AG09319 (cell line): ENCODE measurements at regions not wholly inside any gene's neighbourhood (a gene's known extent, or its start where the extent isn't known, plus 50 kb on each side); places are given as distances from the start of the nearest gene placed in this dataset.
A peak's percentile ranks its signal among the peaks of the same experiment; 100 is the strongest.

Experiments
- DNase-seq: peaks from one replicate; pipeline ENCODE4 v3.0.0-alpha.2; 2010; ENCODE audit warnings: low read depth; ENCODE audit errors: extremely low read depth
- CTCF ChIP-seq: IDR thresholded peaks from 2 replicates; pipeline ENCODE4 v1.5.1; 2011; ENCODE audit warnings: low read depth, mild to moderate bottlenecking, inconsistent platforms, low read length, moderate library complexity

GRCh38 chr7:131717181-131717580 is 160.8 kb upstream of the PODXL start:
- TF ChIP-seq CTCF: no peak
- DNase-seq: no peak

DNA sequence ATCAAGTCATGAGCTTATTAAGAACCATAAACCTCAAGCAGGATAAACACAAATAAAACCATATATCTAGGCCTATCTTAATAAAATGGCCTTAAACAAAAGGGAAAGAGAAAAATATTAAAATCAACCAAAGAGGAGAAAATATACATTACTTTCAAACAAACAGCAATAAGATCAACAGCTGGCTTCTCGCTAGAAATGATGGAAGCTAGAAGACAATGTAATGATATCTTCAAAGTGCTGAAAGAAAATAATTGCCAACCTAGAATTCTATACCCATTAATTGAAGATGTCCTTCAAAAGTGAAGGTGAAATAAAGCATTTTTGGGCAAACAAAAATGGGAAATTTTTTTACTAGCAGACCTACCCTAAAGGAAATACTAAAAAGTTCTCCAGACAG is 142.9 kb upstream of the PODXL start:
- DNase-seq: no peak
- TF ChIP-seq CTCF: no peak

DNA sequence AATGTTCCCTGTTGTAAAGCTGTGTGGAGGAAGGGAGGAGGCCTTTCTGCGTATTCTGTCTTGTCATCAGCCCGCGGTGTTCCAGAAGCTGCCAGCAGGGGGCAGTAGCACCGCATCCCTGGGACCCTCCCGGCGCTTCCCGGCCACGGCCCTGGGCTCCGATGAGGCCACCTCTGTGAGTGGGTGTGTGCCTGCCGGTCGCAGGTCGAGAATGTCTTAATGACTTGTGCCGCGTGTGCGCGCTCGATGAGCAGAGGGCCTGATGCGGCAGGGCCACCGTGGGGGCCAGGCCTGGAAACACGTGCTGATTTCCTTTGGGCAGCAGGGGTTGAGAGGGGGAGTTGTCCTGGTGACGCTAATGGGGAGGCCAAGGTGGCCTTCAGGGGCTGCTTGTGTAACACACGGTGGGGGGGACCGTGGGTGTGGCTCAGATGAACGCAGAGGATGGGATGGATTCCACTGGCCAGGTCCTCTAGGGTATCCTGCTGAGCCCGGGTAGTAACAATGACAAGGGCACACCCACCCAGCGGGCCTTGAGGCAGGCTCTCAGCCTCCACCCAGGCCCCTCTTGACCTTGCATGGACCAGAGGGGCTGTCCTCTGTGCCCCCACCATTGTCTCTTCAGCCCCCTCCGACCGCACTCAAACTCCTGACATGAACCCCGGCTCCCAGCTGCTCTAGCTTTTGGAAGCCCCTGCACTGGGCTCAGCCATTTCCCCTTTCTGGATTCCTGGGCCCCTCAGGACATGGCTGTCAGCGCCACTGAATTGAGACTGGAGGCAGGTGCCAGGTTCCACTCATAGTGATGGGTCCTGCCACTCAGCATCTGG is 135.9 kb upstream of the PODXL start:
- TF ChIP-seq CTCF: peak; percentile 82
- no peak for DNase-seq

DNA sequence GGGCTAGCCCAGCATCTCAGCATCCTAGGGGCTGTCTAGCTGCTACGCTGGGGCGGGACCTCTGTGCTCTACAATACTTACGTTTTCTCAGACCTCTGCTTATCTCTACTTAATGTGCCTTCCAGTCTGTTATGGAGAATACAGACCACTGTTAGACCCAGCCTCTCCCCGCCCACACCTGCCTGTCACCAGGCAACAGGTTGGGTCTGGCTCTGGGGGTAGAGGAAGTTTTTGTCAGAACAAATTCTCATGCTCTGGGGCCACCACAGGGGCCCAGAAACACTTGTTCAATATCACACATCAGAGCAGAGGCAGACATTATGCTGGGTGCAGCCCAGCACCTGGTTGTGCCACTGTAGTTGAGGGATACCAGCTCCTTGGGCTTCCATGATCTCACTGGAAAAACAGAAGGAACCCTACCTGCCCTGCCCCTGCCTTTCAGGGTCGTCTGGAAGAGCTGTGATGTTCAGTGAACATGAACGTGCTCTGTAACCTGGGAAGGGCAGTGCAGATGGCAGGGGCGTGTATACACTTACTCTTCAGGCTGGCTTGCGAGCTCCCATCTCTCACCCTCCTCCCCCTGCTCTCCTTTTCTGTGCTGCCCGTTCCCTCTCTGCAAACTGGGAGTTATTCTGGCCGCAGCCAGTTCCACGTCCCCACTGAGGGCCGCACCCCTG is 135.2 kb upstream of the PODXL start:
- DNase-seq: no peak
- TF ChIP-seq CTCF: no peak

DNA sequence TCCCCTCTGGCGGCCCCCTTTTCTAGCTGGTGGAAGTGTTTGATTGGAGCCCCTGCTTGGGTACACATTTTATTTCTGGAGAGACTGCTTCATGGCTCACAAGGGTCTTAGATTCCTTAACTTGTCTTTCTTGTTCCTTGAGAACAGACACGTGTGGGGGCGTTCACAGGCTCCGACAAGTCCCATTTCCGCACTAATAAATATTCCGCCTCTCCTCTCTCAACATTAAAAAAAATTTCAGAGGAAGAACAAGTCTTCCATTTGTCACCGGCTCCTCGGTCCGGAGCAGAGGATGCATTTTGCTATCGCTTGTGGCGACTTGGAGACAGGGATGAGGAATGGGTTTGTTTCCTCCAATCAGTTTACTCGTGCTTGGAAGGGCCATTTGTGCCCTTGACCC is 134.0 kb upstream of the PODXL start:
- no peak for TF ChIP-seq CTCF
- no peak for DNase-seq

DNA sequence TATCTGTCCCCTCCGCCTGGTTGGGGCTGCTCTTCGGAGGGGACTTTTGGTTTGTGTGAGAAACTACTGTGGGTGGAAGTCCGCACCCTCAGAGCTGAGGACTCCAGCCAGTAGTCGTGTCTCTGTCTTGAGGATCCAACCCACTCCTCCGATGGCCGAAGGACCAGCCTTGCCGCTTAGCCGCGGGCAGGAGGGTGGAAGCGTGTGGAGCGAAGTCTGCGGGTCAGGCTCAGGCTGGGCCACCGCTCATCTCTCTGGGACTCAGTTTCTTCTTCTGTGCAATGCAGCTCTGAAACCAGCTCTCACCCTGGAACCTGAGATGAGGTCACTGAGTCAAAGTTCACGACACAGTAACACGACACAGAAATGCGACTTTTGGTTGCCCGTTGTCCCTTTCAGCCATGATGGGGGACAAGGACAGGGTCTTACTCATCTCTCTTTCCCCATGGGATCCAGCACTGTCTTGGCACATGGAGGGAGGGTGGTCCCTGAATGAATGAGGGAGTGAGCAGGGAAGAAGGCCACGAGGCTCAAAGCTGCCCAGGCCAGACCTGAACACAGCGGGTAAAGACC is 133.3 kb upstream of the PODXL start:
- DNase-seq: no peak
- no peak for TF ChIP-seq CTCF
